GM23338 (cell line): ENCODE measurements at regions not wholly inside any gene's neighbourhood (a gene's known extent, or its start where the extent isn't known, plus 50 kb on each side); places are given as distances from the start of the nearest gene placed in this dataset.

Experiments
- CREB1 ChIP-seq: fragments of 250-450 bp; sonication (Bioruptor Pico); IDR thresholded peaks from 2 replicates; pipeline ENCODE4 v1.5.0; 2020; ENCODE audit warnings: low read depth, mild to moderate bottlenecking, moderate library complexity
- CTCF ChIP-seq, 2 experiments: fragments of 200-600 bp in 1 of 2; sonication (generic) in 1 of 2; conservative IDR thresholded peaks; 2 replicates each; pipeline versions ENCODE4 v1.5.1 to v1.6.1; 2016 to 2017; ENCODE audit warnings: antibody characterized with exemption in 2 of 2, low read depth in 2 of 2, mild to moderate bottlenecking in 2 of 2, moderate library complexity in 1 of 2
- EZH2 ChIP-seq: fragments of 200-600 bp; sonication (generic); IDR thresholded peaks from one replicate; pipeline ENCODE4 v1.8.0; 2017; ENCODE audit warnings: antibody characterized with exemption, mild to moderate bottlenecking, low read depth; ENCODE audit not compliant: unreplicated experiment
- EZH2phosphoT487 ChIP-seq: fragments of 200-600 bp; sonication (generic); IDR thresholded peaks from one replicate; pipeline ENCODE4 v1.8.1; 2018; ENCODE audit warnings: antibody characterized with exemption; ENCODE audit not compliant: unreplicated experiment
- JUNB ChIP-seq: IDR thresholded peaks from one replicate; pipeline ENCODE4 v1.6.1; 2016; ENCODE audit warnings: antibody characterized with exemption; ENCODE audit not compliant: unreplicated experiment
- POLR2AphosphoS5 ChIP-seq: IDR thresholded peaks from 2 replicates; pipeline ENCODE4 v1.6.1; 2016; ENCODE audit warnings: antibody characterized with exemption, low read depth
- TF ChIP-seq, protein P1 (sequence below): IDR thresholded peaks from one replicate; pipeline ENCODE4 v1.6.1; 2018; ENCODE audit warnings: antibody characterized with exemption; ENCODE audit not compliant: unreplicated experiment
- TF ChIP-seq, protein P2 (sequence below): IDR thresholded peaks from 2 replicates; pipeline ENCODE4 v1.6.1; 2016; ENCODE audit warnings: antibody characterized with exemption

GRCh38 chr1:192513196-192513595, 62.4 kb upstream of the RGS1 start:
- TF ChIP-seq CTCF (conservative IDR thresholded peaks at IDR 0.05; ENCODE audit: low read depth in 2 of 2) (no peak), CREB1 (no peak), EZH2 (no peak), POLR2AphosphoS5 (no peak), JUNB (no peak), EZH2phosphoT487 (no peak)
- TF ChIP-seq, protein P1, sequence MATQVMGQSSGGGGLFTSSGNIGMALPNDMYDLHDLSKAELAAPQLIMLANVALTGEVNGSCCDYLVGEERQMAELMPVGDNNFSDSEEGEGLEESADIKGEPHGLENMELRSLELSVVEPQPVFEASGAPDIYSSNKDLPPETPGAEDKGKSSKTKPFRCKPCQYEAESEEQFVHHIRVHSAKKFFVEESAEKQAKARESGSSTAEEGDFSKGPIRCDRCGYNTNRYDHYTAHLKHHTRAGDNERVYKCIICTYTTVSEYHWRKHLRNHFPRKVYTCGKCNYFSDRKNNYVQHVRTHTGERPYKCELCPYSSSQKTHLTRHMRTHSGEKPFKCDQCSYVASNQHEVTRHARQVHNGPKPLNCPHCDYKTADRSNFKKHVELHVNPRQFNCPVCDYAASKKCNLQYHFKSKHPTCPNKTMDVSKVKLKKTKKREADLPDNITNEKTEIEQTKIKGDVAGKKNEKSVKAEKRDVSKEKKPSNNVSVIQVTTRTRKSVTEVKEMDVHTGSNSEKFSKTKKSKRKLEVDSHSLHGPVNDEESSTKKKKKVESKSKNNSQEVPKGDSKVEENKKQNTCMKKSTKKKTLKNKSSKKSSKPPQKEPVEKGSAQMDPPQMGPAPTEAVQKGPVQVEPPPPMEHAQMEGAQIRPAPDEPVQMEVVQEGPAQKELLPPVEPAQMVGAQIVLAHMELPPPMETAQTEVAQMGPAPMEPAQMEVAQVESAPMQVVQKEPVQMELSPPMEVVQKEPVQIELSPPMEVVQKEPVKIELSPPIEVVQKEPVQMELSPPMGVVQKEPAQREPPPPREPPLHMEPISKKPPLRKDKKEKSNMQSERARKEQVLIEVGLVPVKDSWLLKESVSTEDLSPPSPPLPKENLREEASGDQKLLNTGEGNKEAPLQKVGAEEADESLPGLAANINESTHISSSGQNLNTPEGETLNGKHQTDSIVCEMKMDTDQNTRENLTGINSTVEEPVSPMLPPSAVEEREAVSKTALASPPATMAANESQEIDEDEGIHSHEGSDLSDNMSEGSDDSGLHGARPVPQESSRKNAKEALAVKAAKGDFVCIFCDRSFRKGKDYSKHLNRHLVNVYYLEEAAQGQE, result no peak
- TF ChIP-seq, protein P2, sequence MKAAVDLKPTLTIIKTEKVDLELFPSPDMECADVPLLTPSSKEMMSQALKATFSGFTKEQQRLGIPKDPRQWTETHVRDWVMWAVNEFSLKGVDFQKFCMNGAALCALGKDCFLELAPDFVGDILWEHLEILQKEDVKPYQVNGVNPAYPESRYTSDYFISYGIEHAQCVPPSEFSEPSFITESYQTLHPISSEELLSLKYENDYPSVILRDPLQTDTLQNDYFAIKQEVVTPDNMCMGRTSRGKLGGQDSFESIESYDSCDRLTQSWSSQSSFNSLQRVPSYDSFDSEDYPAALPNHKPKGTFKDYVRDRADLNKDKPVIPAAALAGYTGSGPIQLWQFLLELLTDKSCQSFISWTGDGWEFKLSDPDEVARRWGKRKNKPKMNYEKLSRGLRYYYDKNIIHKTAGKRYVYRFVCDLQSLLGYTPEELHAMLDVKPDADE, result no peak
